ENCODE measurements at regions not wholly inside any gene's neighbourhood (a gene's known extent, or its start where the extent isn't known, plus 50 kb on each side); places are given as distances from the start of the nearest gene placed in this dataset.

- TF ChIP-seq CTCF (IDR thresholded peaks at IDR 0.05) = no peak
- TF ChIP-seq EZH2phosphoT487 (IDR thresholded peaks at IDR 0.05) = no peak
- TF ChIP-seq EZH2 (IDR thresholded peaks at IDR 0.05) = no peak
- H4K20me1 ChIP-seq (ENCODE audit: low read depth) = no peaks in the 10 kb centered on the region
- Mint-ChIP-seq H3K27me3 (ENCODE audit: insufficient read depth, low read depth) (no peaks in the 10 kb centered on the region), H3K4me3 (no peak overlapping the region), H3K27ac (no peak overlapping the region), H3K4me1 (no peaks in the 10 kb centered on the region), H3K36me3 (no peaks in the 10 kb centered on the region), H3K9me3 (no peaks in the 10 kb centered on the region)
- H3K27me3 ChIP-seq = no peaks in the 10 kb centered on the region
- no peaks in the 10 kb centered on the region for H3K9me3 ChIP-seq (ENCODE audit: low read depth)
- no peak overlapping the region for H2AFZ ChIP-seq (replicated peaks)
- H3K4me1 ChIP-seq = peaks cover 6% of the 10 kb centered on the region
- DNase-seq (ENCODE audit: low spot score) = peak; percentile 72
- no peak overlapping the region for H3K27ac ChIP-seq
- H3K4me3 ChIP-seq = no peak overlapping the region
- no peaks in the 10 kb centered on the region for H3K79me2 ChIP-seq (ENCODE audit: low read depth)
- H3F3A ChIP-seq (ENCODE audit: low read depth) = no peaks in the 10 kb centered on the region
- no peak overlapping the region for H3K4me2 ChIP-seq
- H3K36me3 ChIP-seq = no peaks in the 10 kb centered on the region
- H3K9ac ChIP-seq = no peak overlapping the region
Measured at GRCh38 chr6:152836523-152836922, 85.9 kb downstream of the VIP start.

- H3K79me2 ChIP-seq (ENCODE audit: low read depth) = no peaks in the 10 kb centered on the region
- Mint-ChIP-seq H3K27me3 (ENCODE audit: insufficient read depth, low read depth) (no peaks in the 10 kb centered on the region), H3K9me3 (no peaks in the 10 kb centered on the region), H3K36me3 (no peaks in the 10 kb centered on the region), H3K27ac (no peak overlapping the region), H3K4me3 (no peak overlapping the region), H3K4me1 (no peaks in the 10 kb centered on the region)
- H3K27me3 ChIP-seq = no peaks in the 10 kb centered on the region
- H3K27ac ChIP-seq = no peak overlapping the region
- H2AFZ ChIP-seq (replicated peaks) = no peak overlapping the region
- no peak overlapping the region for H3K4me3 ChIP-seq
- no peaks in the 10 kb centered on the region for H3K9me3 ChIP-seq (ENCODE audit: low read depth)
- H3K36me3 ChIP-seq = no peaks in the 10 kb centered on the region
- no peaks in the 10 kb centered on the region for H3F3A ChIP-seq (ENCODE audit: low read depth)
- TF ChIP-seq CTCF (IDR thresholded peaks at IDR 0.05) (no peak), EZH2phosphoT487 (IDR thresholded peaks at IDR 0.05) (no peak), EZH2 (IDR thresholded peaks at IDR 0.05) (no peak)
- no peaks in the 10 kb centered on the region for H4K20me1 ChIP-seq (ENCODE audit: low read depth)
- DNase-seq (ENCODE audit: low spot score) = no peak
- H3K4me1 ChIP-seq = no peaks in the 10 kb centered on the region
- no peak overlapping the region for H3K4me2 ChIP-seq
- H3K9ac ChIP-seq = no peak overlapping the region
Measured at GRCh38 chr6:152845421-152845820, 94.8 kb downstream of the VIP start.

- H3K27ac Mint-ChIP-seq = no peak overlapping the region
- no peak for TF ChIP-seq EZH2 (IDR thresholded peaks at IDR 0.05)
- TF ChIP-seq EZH2phosphoT487 (IDR thresholded peaks at IDR 0.05) = no peak
- no peak for TF ChIP-seq CTCF (IDR thresholded peaks at IDR 0.05)
- H3K36me3 ChIP-seq = no peaks in the 10 kb centered on the region
Measured at GRCh38 chr6:152846825-152847224, 96.2 kb downstream of the VIP start.

More at GRCh38 chr6:152846825-152847224, 96.2 kb downstream of the VIP start:
- H3K4me1 ChIP-seq = no peaks in the 10 kb centered on the region
- no peak overlapping the region for H3K27ac ChIP-seq
- H3K4me1 Mint-ChIP-seq = no peaks in the 10 kb centered on the region
- H3K4me3 Mint-ChIP-seq = no peak overlapping the region
- peak; percentile 17 for DNase-seq (ENCODE audit: low spot score)
- H3K79me2 ChIP-seq (ENCODE audit: low read depth) = no peaks in the 10 kb centered on the region
- H3K9me3 ChIP-seq (ENCODE audit: low read depth) = no peaks in the 10 kb centered on the region
- H3K4me2 ChIP-seq = no peak overlapping the region
- H3K27me3 Mint-ChIP-seq (ENCODE audit: insufficient read depth, low read depth) = no peaks in the 10 kb centered on the region
- H3K9me3 Mint-ChIP-seq = no peaks in the 10 kb centered on the region
- H4K20me1 ChIP-seq (ENCODE audit: low read depth) = no peaks in the 10 kb centered on the region
- H3K27me3 ChIP-seq = no peaks in the 10 kb centered on the region
- no peak overlapping the region for H2AFZ ChIP-seq (replicated peaks)
- no peaks in the 10 kb centered on the region for H3K36me3 Mint-ChIP-seq
- no peak overlapping the region for H3K9ac ChIP-seq
- no peak overlapping the region for H3K4me3 ChIP-seq
- no peaks in the 10 kb centered on the region for H3F3A ChIP-seq (ENCODE audit: low read depth)
